ENCODE measurements at regions not wholly inside any gene's neighbourhood (a gene's known extent, or its start where the extent isn't known, plus 50 kb on each side); places are given as distances from the start of the nearest gene placed in this dataset.

- no peak overlapping the region for H3K4me3 Mint-ChIP-seq
- no peak overlapping the region for H3K27ac Mint-ChIP-seq
- no peaks in the 10 kb centered on the region for H3K4me1 ChIP-seq (ENCODE audit: control insufficient read depth, insufficient read depth, low read length)
- no peak for DNase-seq
- no peak for TF ChIP-seq CTCF (conservative IDR thresholded peaks at IDR 0.05)
- no peaks in the 10 kb centered on the region for H3K27me3 ChIP-seq (ENCODE audit: control insufficient read depth, insufficient read depth, low read length, poor library complexity, severe bottlenecking)
- peaks cover 2% of the 10 kb centered on the region for H3K4me1 Mint-ChIP-seq
- no peaks in the 10 kb centered on the region for H3K36me3 ChIP-seq (ENCODE audit: control insufficient read depth, insufficient read depth, low read length)
- H3K27ac ChIP-seq (ENCODE audit: low read depth, low read length): no peak overlapping the region
- no peaks in the 10 kb centered on the region for H3K36me3 Mint-ChIP-seq (ENCODE audit: low read depth)
- no peak overlapping the region for H3K4me3 ChIP-seq (ENCODE audit: low read length)
- H3K9ac ChIP-seq (ENCODE audit: extremely low read depth, low read length, poor library complexity, severe bottlenecking): no peak overlapping the region
- H3K27me3 Mint-ChIP-seq (ENCODE audit: insufficient read depth): no peaks in the 10 kb centered on the region
- no peaks in the 10 kb centered on the region for H3K9me3 ChIP-seq (ENCODE audit: control insufficient read depth, low read length)
- H3K9me3 Mint-ChIP-seq: peaks cover 16% of the 10 kb centered on the region
Observed at GRCh38 chr1:215472723-215473122, 94.4 kb upstream of the KCTD3 start.

DNA sequence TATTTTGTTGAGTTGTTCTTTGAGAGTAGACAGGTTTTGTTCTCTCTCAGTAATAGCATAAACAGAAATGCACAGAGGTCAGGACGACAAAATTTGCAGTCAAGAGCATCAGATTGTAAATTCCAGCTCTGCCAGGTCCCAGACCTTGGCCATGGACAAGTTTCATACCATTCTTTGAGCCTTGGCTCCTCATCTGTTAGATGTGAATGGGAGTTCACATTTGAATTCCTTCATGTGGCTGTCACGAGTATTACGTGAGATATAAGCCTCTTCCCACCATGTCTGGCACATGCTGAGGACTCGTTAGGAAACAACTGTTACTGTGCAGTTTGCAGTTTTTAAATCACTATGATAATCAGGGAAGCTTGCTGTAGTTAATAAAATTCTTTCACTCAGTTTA is 93.2 kb upstream of the KCTD3 start:
- H3K4me3 Mint-ChIP-seq: no peak overlapping the region
- no peak for TF ChIP-seq CTCF (conservative IDR thresholded peaks at IDR 0.05)
- peaks cover 4% of the 10 kb centered on the region for H3K9me3 ChIP-seq (ENCODE audit: control insufficient read depth, low read length)
- no peak overlapping the region for H3K27ac ChIP-seq (ENCODE audit: low read depth, low read length)
- 91 to 100% methylated on average over 2 to 4 of the region's 4 CpGs for WGBS, 2 experiments (ENCODE audit: insufficient coverage in 1 of 2, insufficient read length in 1 of 2)
- no peak for DNase-seq
- no peaks in the 10 kb centered on the region for H3K27me3 Mint-ChIP-seq (ENCODE audit: insufficient read depth)
- no peak overlapping the region for H3K9ac ChIP-seq (ENCODE audit: extremely low read depth, low read length, poor library complexity, severe bottlenecking)
- H3K36me3 Mint-ChIP-seq (ENCODE audit: low read depth): no peaks in the 10 kb centered on the region
- peaks cover 2% of the 10 kb centered on the region for H3K4me1 Mint-ChIP-seq
- H3K4me3 ChIP-seq (ENCODE audit: low read length): no peak overlapping the region
- no peak overlapping the region for H3K27ac Mint-ChIP-seq
- no peaks in the 10 kb centered on the region for H3K36me3 ChIP-seq (ENCODE audit: control insufficient read depth, insufficient read depth, low read length)
- no peaks in the 10 kb centered on the region for H3K4me1 ChIP-seq (ENCODE audit: control insufficient read depth, insufficient read depth, low read length)
- no peaks in the 10 kb centered on the region for H3K27me3 ChIP-seq (ENCODE audit: control insufficient read depth, insufficient read depth, low read length, poor library complexity, severe bottlenecking)
- H3K9me3 Mint-ChIP-seq: peaks cover 26% of the 10 kb centered on the region

GRCh38 chr1:215474940-215475339 is 92.2 kb upstream of the KCTD3 start:
- Histone ChIP-seq H3K9me3 (ENCODE audit: control insufficient read depth, low read length) (peaks cover 4% of the 10 kb centered on the region), H3K36me3 (ENCODE audit: control insufficient read depth, insufficient read depth, low read length) (no peaks in the 10 kb centered on the region), H3K4me1 (ENCODE audit: control insufficient read depth, insufficient read depth, low read length) (no peaks in the 10 kb centered on the region), H3K4me3 (ENCODE audit: low read length) (no peak overlapping the region), H3K9ac (ENCODE audit: extremely low read depth, low read length, poor library complexity, severe bottlenecking) (no peak overlapping the region), H3K27me3 (ENCODE audit: control insufficient read depth, insufficient read depth, low read length, poor library complexity, severe bottlenecking) (no peaks in the 10 kb centered on the region), H3K27ac (ENCODE audit: low read depth, low read length) (no peak overlapping the region)
- H3K27ac Mint-ChIP-seq: no peak overlapping the region
- TF ChIP-seq CTCF (conservative IDR thresholded peaks at IDR 0.05): no peak
- WGBS, 2 experiments (ENCODE audit: insufficient coverage in 1 of 2, insufficient read length in 1 of 2): 92 to 95% methylated on average over 7 to 8 of the region's 8 CpGs
- peaks cover 2% of the 10 kb centered on the region for H3K4me1 Mint-ChIP-seq
- H3K4me3 Mint-ChIP-seq: no peak overlapping the region
- no peaks in the 10 kb centered on the region for H3K36me3 Mint-ChIP-seq (ENCODE audit: low read depth)
- no peaks in the 10 kb centered on the region for H3K27me3 Mint-ChIP-seq (ENCODE audit: insufficient read depth)
- DNase-seq: no peak
- peaks cover 26% of the 10 kb centered on the region for H3K9me3 Mint-ChIP-seq

Measured in endodermal cell (in vitro differentiated cells).